ENCODE measurements at regions not wholly inside any gene's neighbourhood (a gene's known extent, or its start where the extent isn't known, plus 50 kb on each side); places are given as distances from the start of the nearest gene placed in this dataset.

DNA sequence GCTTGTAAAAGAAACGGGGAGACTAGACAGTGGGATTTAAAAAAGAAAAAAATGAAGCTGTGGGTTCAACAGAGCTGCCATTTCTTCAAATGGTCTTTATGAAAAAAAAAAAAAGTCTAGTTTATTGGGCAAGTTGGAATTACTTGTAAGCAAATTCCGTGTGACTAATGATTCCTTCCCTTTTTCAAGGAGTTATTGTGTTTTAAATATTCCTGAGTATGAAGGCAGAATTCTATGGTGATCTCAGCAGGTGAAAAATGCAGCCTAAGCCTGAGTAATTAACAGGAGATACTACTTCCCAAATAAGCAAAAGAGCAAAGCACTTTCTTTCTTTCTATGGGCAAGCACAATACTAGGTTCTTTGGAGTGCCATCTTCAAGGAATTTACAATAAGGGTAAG, 481.9 kb downstream of the ZNF608 start:
- no peak for DNase-seq (ENCODE audit: low spot score)

DNA sequence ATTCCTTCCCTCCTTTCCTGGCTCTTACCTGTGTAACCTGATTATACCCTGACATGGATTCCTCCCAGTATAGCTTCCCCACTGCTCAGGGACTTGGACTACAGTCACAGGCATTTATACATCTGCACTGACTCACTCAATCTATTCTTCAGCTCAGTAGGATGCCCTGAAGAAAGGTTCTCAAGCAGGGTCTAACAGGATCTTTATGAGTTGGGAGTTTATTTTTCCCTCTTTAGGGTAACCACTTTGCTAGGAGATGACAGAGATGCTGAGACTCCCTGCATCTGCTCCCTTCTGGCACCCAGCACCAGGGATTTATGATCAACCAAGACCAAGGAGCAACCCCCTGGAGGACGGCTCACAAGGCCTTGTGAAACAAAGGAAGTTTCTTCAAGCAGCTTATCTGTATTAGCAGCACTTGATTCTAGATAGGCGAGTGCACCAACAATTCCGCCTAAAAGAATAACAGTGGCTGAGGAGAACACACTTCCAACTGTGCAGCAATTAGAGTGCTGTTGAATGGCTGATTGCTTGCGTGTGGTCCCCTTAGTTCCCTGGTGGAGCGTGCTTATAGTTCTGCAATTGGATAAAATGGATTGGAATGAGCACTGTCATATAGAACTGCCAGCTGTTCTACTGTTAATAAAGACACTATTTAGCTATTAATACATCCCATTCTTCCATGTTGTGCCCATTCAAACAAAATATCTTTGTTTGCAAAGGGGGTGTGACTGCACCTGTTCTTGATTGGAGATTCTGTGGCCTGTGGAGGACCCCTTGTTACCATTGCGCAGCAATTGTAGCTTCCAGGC, 482.6 kb downstream of the ZNF608 start:
- no peak for DNase-seq (ENCODE audit: low spot score)

DNA sequence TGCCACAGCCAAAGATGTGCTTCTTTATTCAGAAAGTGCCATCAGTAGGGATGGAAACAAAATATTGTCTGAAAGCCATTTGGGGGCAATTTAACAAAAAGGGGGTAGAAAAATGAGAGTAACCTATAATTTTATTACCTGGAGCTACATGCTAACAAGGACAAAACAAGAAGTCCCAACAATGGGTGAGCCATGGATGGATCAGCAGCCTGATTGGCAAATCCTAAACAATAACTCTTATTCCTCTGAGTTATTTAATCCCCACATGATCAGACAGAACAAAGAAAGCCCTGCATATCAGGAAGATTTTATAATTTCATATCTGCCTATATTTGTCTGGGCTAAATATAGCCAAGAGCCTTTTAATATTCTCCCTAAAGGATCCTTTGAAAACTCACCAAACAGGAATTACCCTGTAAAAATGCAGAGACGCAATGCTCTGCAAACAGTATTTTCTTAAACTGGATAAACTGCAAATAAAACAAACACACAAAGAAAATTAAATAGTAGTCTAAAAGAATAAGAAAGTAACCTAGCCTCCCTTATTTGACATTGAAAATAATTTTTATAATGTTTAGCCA, 483.4 kb downstream of the ZNF608 start:
- DNase-seq (ENCODE audit: low spot score): no peak

DNA sequence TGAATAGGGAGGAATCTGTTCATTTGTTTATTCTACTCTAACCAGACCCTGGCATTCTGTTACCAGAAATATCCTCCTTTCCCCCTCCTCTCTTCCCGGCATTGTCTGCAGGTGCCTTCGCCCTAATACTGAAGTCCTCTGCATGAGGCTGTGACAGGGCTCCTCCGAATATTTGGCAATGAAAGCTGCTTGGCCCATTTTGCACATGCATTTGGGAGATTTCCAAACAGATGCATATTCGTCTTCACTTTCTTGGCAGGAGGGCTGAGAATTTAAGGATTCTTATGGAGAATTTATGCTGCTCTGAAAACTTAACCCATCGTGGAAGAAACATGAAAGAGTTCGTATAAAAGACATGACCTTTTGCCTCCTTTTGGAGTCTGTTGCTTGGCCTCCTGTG, 484.0 kb downstream of the ZNF608 start:
- no peak for DNase-seq (ENCODE audit: low spot score)

DNA sequence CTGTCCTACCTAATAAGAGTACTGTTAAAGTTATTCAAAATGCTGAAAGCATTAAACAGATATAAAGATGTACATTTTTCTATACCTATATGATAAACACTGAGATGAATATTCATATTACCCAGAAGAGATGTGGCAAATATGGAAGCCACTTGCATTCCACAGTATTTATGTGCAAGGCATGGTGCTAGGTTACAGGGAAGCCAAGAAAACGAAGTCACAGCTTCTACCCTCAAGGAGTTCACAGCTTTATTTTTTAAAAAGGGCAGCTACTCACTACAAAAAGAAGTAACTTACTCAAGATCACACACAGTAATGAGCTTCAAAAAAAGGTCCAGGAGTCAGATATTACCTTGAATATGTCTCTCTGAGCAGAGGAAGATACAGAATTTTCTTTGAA, 484.6 kb downstream of the ZNF608 start:
- no peak for DNase-seq (ENCODE audit: low spot score)

DNA sequence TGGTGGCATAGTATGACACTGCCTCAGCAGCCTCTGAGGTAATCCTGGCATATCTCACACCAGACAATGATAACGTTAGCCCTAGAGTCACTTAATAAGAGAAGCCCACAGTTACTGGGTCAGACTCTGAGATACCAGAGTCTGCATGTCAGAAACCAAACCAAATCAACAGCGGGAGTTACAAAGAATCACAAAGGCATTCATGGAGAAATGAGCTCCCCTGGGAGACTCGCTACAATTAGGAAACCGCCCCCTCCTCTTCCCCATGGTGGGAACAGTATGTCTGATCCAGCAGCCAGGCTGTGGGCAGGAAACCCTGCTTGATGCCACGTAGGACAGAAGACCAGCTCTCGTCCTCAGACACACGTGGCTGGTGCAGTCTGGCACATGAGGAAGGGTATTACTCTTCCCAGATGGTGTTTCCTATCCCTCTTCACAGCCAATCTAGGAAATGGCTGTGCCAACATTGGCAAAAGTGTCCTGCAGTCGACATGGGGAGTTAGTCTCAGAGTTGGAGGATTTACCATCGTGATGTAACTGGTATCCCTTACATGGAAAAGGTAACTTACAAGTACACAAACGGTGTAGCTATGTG, 485.4 kb downstream of the ZNF608 start:
- DNase-seq (ENCODE audit: low spot score): no peak

DNA sequence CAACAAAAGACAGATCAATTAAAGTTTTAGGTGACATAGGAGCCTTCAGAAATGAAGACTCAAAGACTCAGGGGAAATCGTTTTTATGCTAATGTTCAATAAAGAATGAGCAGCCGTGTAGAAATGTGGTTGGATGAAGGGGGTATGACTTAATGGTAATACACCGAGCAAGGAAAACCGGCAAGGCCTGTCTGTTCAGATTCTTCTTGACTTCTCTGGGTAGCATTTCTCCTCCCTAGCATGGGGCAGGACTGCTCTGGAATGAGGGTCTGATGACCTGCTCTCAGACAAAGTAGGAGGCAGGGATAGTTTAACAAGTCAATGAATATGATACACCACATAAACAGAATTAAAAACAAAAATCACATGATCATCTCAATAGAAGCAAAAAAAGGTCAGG, 487.4 kb downstream of the ZNF608 start:
- DNase-seq (ENCODE audit: low spot score): no peak

DNA sequence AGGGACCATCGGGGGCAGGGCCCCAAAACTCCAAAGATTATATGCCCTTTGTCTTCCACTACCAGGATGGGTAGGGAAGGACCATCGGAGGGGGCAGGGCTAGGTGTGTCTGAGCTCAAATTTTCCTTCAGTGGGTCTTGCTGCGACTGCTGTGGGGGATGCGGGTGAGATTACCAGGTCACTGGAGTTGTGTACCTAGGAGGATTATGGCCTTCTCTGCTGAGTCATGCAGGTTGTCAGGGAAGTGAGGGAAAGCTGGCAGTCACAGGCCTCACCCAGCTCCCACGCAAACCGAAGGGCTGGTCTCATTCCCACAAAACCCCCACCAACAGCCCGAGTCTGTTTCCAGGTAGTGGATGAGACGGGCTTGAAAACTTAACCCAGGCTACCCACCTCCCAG, 489.4 kb downstream of the ZNF608 start:
- DNase-seq (ENCODE audit: low spot score): no peak

DNA sequence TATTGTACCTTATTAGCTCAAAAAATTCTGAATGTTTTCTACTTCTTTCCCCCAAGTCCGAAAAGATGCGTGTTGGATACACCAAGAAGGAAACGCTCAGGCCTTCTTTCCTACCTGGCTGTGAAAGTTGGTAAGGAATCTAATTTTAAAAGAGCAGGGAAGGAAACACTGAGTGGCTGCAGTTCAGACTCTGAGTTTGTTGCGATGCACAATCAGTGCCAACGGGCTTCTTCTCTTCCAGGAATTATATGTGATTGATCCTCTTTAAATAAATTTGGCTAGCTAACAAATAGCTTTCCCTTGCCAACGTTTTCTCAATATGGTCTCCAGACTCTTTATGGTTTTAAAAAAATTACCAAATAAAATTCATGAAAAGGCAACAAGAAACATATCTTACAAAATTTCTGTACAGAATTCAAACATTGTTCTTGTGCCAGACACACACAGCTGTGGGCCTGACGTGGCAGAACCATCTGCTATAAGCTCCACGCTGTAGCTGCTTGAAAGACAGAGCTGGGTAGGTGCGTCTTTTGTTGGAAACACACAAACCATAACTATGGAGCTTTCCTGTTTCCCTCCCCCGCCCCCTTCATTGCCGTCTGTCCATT, 493.1 kb downstream of the ZNF608 start:
- no peak for DNase-seq (ENCODE audit: low spot score)

DNA sequence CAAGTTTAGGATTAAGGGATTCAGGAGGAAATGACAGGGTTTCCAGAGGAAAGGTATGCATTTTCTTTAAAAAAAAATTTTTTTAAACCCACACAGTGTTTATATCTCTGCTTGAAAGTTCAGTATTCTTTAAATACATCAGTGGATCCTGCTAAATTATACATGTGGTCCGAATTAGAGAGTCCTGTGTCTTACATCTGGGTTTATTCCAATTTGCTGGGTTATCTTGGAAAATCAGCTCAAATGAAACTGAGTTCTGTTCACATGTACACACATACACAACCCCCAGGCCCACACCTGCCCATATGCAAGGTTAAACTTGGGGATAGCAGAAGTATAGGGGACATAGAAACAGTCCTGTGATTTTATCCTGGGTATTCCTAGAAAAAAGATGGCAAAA, 493.7 kb downstream of the ZNF608 start:
- no peak for DNase-seq (ENCODE audit: low spot score)

DNA sequence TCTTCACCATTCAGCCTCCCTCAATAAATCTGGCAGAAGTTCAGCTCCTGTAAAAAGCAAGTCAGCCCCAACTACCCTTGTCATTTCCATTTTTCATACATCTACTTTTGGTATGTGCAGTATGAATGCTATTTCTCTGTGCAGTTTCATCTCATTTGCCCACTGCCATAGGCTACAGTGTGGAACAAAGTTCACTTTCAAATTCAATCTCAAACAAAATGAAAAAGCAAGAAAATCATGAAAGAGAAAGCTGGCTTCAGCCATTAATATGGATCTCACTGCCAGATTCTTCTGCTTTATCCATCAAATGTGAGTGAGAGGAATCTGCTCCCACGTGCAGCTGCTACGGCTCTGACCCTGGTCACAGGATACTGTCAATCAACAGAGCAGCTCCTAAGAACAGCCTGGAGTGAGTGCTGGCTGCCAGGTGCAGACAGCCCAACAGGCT, 494.2 kb downstream of the ZNF608 start:
- DNase-seq (ENCODE audit: low spot score): no peak

DNA sequence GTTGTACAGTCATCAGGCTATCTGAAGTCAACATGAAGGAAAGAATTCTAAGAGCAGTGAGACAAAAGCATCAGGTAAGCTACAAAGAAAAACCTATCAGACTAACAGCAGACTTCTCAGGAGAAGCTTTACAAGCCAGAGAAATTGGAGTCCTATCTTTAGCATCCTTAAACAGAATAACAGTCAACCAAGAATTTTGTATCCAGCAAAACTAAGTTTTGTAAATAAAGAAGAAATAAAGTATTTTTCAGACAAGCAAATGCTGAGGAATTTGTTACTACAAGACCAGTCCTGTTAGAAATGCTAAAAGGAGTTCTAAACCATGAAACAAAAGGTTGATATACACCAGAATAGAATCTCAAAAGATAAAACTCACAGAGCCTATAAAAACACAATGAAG, 501.2 kb downstream of the ZNF608 start:
- no peak for DNase-seq (ENCODE audit: low spot score)

DNA sequence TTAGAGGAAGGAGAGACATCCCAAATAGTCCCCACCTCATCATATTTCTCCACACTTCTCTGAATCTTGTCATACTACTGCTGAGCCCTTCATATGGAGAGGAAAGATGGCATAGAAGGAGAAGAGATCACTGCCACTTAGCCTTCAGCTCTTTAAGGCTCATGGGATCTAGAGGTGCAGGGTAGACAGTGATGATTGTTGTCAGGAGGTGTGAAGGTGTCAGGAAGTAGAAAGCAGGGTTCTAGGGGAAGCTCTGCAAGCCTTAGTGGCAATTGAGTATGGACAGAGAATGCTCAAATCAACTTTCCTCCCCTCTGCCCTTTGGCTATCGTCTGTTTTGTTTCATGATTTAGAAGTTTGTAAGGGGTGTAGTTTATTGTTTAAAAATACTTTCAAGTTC, 505.7 kb downstream of the ZNF608 start:
- no peak for DNase-seq (ENCODE audit: low spot score)

DNA sequence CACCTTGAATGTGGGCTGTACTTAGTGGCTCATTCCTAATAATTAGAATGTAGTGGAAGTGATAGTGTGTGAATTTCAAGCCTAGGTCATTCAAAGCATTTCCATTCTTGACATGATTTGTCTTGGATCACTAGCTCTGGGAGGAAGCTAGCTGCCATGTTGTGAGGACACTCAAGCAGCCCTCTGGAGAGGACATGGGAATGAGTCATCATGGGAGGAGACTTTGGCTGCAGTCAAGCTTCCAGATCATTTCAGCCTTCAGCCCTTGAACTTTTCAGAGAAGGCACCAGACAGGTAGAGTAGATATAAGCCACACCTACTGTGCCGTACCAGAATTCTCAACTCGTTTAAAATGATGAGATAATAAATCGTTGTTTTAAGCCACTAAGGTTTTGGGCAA, 506.9 kb downstream of the ZNF608 start:
- no peak for DNase-seq (ENCODE audit: low spot score)

DNA sequence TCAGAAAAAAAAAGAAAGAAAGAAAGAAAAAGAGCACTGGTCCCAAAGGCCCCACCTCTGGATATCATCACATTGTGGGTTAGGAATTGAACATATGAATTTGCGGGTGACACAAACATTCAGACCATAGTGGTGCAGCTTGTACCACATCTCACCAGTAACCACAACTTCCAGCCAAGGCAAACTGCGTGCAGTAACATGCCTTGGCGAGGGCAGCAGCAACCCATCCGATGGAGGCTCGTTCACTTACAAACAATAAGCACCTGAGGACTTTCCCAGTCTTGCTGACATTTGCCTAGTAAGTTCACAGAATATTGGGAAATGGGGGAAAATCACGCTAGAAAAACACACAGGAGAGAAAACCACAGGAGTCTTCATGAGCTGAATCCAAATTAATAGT, 508.1 kb downstream of the ZNF608 start:
- no peak for DNase-seq (ENCODE audit: low spot score)

DNA sequence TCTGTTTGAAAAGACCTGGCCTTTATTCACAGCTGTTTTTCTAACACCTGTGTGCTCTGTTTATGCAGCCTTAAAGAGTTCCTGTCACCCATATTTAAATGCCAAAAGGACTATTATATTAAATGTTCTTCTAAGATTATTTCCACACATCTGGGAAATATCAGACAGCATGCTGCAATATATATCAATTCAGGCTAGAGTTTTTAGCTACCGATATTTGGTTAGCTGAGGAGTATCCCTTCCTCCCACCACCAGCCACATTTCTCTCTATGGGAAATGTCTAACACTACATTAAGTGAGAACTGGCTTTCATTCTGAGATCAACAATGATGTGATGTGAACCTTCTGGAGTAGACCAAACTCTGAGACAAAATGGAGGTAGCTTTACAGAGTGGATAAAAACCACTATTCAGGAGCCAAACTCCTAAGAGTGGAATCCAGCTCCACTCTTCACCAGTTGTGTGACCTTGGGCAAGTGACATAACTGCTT, 509.2 kb downstream of the ZNF608 start:
- DNase-seq (ENCODE audit: low spot score): no peak

DNA sequence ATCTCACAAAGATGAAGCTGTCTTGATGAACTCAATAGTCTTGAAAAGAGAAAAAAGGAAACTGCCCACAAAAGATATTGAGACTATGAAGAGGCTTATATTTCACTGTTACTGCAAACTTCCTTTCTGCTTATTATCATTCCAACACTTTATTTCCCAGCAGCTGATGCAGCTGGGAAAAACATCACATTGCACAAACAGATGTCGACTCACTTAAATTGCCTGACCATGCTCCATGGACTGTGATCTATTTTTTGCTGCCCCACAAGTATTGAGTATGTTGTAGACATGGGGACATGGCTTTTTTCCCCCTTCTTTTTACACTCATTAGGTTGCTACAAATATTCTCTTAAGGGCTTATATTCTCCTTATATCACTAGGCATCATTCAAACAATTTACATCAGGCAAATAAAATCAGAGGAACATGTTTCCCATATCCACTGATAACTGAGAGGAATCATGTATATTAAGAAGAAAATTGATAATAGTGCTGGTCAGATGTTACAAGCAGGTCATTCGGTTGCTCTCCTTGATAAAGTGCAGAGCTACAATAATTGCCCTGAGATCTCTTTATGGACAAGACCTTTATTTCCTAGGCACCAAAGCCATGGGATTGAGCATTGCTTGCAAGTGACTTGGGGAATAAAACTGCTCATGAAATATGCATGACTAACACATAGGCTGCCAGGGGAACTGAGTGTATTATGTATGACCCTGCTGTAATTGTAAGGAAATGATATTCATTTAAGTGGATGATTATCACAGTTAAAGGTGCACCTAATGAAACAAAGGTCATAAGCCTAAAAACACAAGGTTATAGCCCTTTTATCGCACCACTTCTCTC, 509.9 kb downstream of the ZNF608 start:
- DNase-seq (ENCODE audit: low spot score): no peak

DNA sequence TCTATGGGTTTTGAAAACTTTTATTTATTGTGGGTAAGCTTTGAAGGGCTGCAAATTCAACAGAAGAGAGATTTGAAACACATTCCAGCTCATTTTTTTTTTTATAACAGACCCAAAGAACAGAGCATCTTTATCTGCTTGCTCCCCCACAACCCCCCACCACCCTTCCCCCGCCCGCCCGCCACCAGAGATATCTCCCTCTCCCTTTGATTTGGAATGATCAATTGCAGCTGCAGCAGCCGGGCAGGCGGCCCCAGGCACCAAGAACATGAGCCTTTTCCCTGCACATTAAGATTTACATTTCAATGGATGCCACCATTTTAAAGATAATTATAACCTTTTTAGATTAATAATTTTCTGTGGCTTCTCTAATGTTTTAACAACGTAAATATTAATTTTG, 510.9 kb downstream of the ZNF608 start:
- no peak for DNase-seq (ENCODE audit: low spot score)

DNA sequence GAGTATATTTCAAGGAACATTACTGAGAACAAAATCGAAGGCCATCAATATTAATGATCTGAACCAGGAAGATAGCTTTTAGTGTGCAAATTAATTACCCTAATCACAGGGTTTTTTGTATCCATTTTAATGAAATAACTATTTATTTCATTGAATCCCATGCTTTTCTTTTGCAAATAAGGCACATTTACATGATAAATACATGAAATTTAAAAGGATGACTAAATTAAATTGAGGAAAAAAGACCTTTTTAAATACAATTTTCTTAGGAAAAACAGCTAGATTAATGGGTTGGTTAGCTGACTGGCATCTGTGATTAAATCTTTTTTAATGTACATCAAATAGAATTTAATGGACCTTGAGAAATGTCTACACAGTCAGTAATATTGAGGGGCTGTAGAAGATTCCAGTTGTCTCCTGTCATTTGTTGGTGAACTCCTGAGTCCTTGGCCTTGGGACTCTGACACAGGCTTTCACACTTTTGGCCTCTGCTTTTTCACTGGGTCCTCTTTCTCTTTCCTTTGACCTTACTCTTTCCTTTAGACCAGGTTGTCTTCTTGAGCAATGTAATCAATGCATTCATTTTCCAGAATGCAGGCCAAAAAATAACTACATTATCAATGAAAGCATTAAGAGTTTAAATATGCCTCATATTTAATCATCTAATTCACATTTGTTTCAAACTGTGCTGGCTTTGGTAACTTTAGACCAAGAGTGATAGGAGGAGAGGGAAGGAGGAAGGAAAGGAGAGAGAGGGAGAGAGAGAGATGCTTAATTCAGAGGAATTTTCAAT, 511.5 kb downstream of the ZNF608 start:
- DNase-seq (ENCODE audit: low spot score): no peak

DNA sequence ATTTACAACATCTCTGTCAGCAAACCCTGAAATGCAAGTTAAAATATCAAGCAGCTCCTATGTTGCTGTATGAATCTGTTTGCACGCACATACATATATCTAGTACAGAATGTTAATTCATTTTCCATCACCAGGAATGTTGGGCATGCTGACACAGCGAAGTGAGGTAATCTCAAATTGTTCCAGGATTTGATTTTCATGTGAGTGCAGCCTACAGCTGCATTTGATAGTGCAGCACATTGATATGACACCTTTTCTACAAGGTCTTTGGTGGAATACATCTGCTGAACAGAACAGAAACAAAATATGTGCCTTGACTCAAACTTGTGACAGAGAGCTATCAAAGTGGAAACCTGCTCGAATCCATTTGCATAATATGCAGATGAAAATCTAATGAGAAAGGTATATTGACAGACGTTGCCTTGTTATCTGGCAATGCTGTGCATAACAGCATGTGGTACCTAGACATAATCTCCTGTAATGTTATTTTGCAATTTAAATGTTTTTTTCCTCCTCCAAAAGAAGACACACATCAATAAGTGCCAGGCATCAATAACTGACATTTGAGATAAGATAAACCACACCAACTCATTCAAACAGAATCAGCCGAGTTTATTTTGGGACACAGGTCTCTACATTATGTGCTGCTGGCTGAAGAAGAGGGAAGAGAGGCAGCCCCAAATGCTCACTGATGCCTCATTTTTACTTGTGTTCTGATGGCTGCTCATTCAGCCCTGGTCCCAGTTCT, 512.2 kb downstream of the ZNF608 start:
- no peak for DNase-seq (ENCODE audit: low spot score)

All from SW480 (cell line).